ENCODE measurements at regions not wholly inside any gene's neighbourhood (a gene's known extent, or its start where the extent isn't known, plus 50 kb on each side); places are given as distances from the start of the nearest gene placed in this dataset.
"Not testable (repeated sequence)": the region's sequence is repeated elsewhere in the genome, so short reads cannot be mapped to it uniquely, and the experiment has no call there.

- Mint-ChIP-seq H3K9me3 (no peaks in the 10 kb centered on the region), H3K27ac (no peak overlapping the region), H3K36me3 (ENCODE audit: low read depth) (no peaks in the 10 kb centered on the region), H3K27me3 (ENCODE audit: insufficient read depth, low read depth, poor library complexity) (no peaks in the 10 kb centered on the region), H3K4me1 (peaks cover 13% of the 10 kb centered on the region; the same call in 2 of the 3 replicates), H3K4me3 (no peak overlapping the region)
- no peak for TF ChIP-seq REST (IDR thresholded peaks at IDR 0.05; ENCODE audit: unreplicated experiment)
- no peak for TF ChIP-seq EZH2phosphoT487 (IDR thresholded peaks at IDR 0.05; ENCODE audit: unreplicated experiment)
- no peak for TF ChIP-seq JUNB (IDR thresholded peaks at IDR 0.05; ENCODE audit: unreplicated experiment)
- TF ChIP-seq STAT1 (IDR thresholded peaks at IDR 0.05; ENCODE audit: unreplicated experiment) = no peak
- TF ChIP-seq ZNF331 (CRISPR knock-in tag; IDR thresholded peaks at IDR 0.05; ENCODE audit: low read depth) = no peak
- TF ChIP-seq ZNF114 (CRISPR knock-in tag; IDR thresholded peaks at IDR 0.05) = no peak
- no peak for TF ChIP-seq POLR2AphosphoS5 (IDR thresholded peaks at IDR 0.05; ENCODE audit: low read depth)
- TF ChIP-seq EZH2 (IDR thresholded peaks at IDR 0.05; ENCODE audit: low read depth, unreplicated experiment) = no peak
- no peak for TF ChIP-seq ZNF462 (CRISPR knock-in tag; IDR thresholded peaks at IDR 0.05)
- TF ChIP-seq ETS1 (IDR thresholded peaks at IDR 0.05) = no peak
- no peak for TF ChIP-seq CTCF (conservative IDR thresholded peaks at IDR 0.05; ENCODE audit: low read depth in 2 of 2)
- Histone ChIP-seq H3K4me2 (no peak overlapping the region), H2AFZ (no peak overlapping the region), H3K4me3 (no peak overlapping the region), H3F3A (replicated peaks; ENCODE audit: low read depth) (no peaks in the 10 kb centered on the region), H3K27me3 (ENCODE audit: insufficient read depth) (no peaks in the 10 kb centered on the region), H3K9me2 (ENCODE audit: insufficient read depth) (no peaks in the 10 kb centered on the region), H3K27ac (ENCODE audit: low read depth) (no peak overlapping the region), H4K20me1 (replicated peaks; ENCODE audit: insufficient read depth) (no peaks in the 10 kb centered on the region), H3K36me3 (ENCODE audit: insufficient read depth) (no peaks in the 10 kb centered on the region), H3K4me1 (ENCODE audit: insufficient read depth) (peaks cover 9% of the 10 kb centered on the region; the same call in 1 of the 2 replicates), H3K79me2 (replicated peaks; ENCODE audit: insufficient read depth) (no peaks in the 10 kb centered on the region)
- no peak for DNase-seq (ENCODE audit: low spot score)
- no peak for ATAC-seq
These were observed 452.9 kb upstream of the CHAC2 start for GRCh38 chr2:53314718-53315117.

GRCh38 chr2:53313644-53314043 lies 454.0 kb upstream of the CHAC2 start:
- H2AFZ ChIP-seq; H3K4me3 Mint-ChIP-seq; H3K36me3 ChIP-seq (ENCODE audit: insufficient read depth); H4K20me1 ChIP-seq (replicated peaks; ENCODE audit: insufficient read depth); H3K9me3 Mint-ChIP-seq; DNase-seq (ENCODE audit: low spot score); H3K27me3 Mint-ChIP-seq (ENCODE audit: insufficient read depth, low read depth, poor library complexity); H3K4me1 ChIP-seq (ENCODE audit: insufficient read depth); H3K27me3 ChIP-seq (ENCODE audit: insufficient read depth); H3K4me2 ChIP-seq; H3K36me3 Mint-ChIP-seq (ENCODE audit: low read depth); H3K4me3 ChIP-seq; H3K79me2 ChIP-seq (replicated peaks; ENCODE audit: insufficient read depth); H3F3A ChIP-seq (replicated peaks; ENCODE audit: low read depth); ATAC-seq; H3K27ac Mint-ChIP-seq; H3K27ac ChIP-seq (ENCODE audit: low read depth); H3K9me2 ChIP-seq (ENCODE audit: insufficient read depth): not testable (repeated sequence)
- H3K4me1 Mint-ChIP-seq = peaks cover 13% of the 10 kb centered on the region; the same call in 2 of the 3 replicates

Data from GM23338 (cell line).